H1 (cell line): ENCODE measurements at regions not wholly inside any gene's neighbourhood (a gene's known extent, or its start where the extent isn't known, plus 50 kb on each side); places are given as distances from the start of the nearest gene placed in this dataset.

Experiments used
- CBX8 ChIP-seq: fragments of 300-800, 300-1000 bp; sonication (generic); IDR thresholded peaks from 2 replicates; pipeline ENCODE4 v1.7.1; 2016; ENCODE audit warnings: low read depth, low read length, borderline replicate concordance
- CHD7 ChIP-seq: fragments of 300-600 bp; sonication (generic); IDR thresholded peaks from 2 replicates; pipeline ENCODE4 v1.7.1; 2012; ENCODE audit warnings: low read length, moderate library complexity, mild to moderate bottlenecking, inconsistent platforms; ENCODE audit not compliant: insufficient replicate concordance
- CTCF ChIP-seq, 3 experiments: IDR thresholded peaks; 1 replicate in 2 of 3; 2 replicates in 1 of 3; pipeline versions ENCODE4 v1.5.1 to v1.6.1; 2011; ENCODE audit warnings: low read length in 3 of 3, mild to moderate bottlenecking in 3 of 3, inconsistent platforms in 2 of 3, low read depth in 1 of 3, moderate library complexity in 1 of 3; ENCODE audit not compliant: insufficient read depth in 1 of 3; ENCODE audit errors: control extremely low read depth in 1 of 3
- GTF2F1 ChIP-seq: IDR thresholded peaks from 2 replicates; pipeline ENCODE4 v1.6.1; 2012; ENCODE audit warnings: low read depth, low read length, improper control_type of control experiment, borderline replicate concordance
- NRF1 ChIP-seq: IDR thresholded peaks from 2 replicates; pipeline ENCODE4 v1.6.1; 2011; ENCODE audit warnings: mild to moderate bottlenecking, low read depth, low read length, improper control_type of control experiment
- POLR2A ChIP-seq, 2 experiments: IDR thresholded peaks; 1 replicate in 1 of 2; 2 replicates in 1 of 2; pipeline ENCODE4 v1.6.1; 2011; ENCODE audit warnings: low read depth in 2 of 2, low read length in 2 of 2, mild to moderate bottlenecking in 2 of 2; ENCODE audit errors: control extremely low read depth in 1 of 2
- SP1 ChIP-seq: IDR thresholded peaks from 2 replicates; pipeline ENCODE4 v1.6.1; 2011; ENCODE audit warnings: low read depth, low read length
- SP4 ChIP-seq: IDR thresholded peaks from 2 replicates; pipeline ENCODE4 v1.6.1; 2012; ENCODE audit warnings: low read length, inconsistent platforms
- TAF1 ChIP-seq: IDR thresholded peaks from 2 replicates; pipeline ENCODE4 v1.6.1; 2011; ENCODE audit warnings: mild to moderate bottlenecking, low read depth, low read length
- TBP ChIP-seq: IDR thresholded peaks from 2 replicates; pipeline ENCODE4 v1.6.1; 2011; ENCODE audit warnings: low read depth, low read length, improper control_type of control experiment

- no peak for TF ChIP-seq CHD7
- no peak for TF ChIP-seq TBP
- TF ChIP-seq SP4: no peak
- no peak for TF ChIP-seq POLR2A (IDR thresholded peaks at IDR 0.05; ENCODE audit: control extremely low read depth in 1 of 2, low read depth in 2 of 2, low read length in 2 of 2)
- no peak for TF ChIP-seq CTCF (IDR thresholded peaks at IDR 0.05; ENCODE audit: control extremely low read depth in 1 of 3, insufficient read depth in 1 of 3, low read depth in 1 of 3, low read length in 3 of 3)
- TF ChIP-seq CBX8: no peak
- TF ChIP-seq NRF1: no peak
- no peak for TF ChIP-seq SP1
- TF ChIP-seq TAF1: no peak
- TF ChIP-seq GTF2F1: no peak
- TF ChIP-seq, all 59 proteins: peak for 0
Measured at GRCh38 chr22:47304854-47305253, 542.4 kb downstream of the TBC1D22A start (continued).
